ENCODE measurements at regions not wholly inside any gene's neighbourhood (a gene's known extent, or its start where the extent isn't known, plus 50 kb on each side); places are given as distances from the start of the nearest gene placed in this dataset.

GRCh38 chrX:109841869-109842579, 109.0 kb upstream of the ACSL4 start:
- ATAC-seq (no peak), DNase-seq (ENCODE audit: low read depth, low spot score) (no peak)
- Histone ChIP-seq H3K36me3 (ENCODE audit: control insufficient read depth, insufficient read depth, low read length) (no peaks in the 10 kb centered on the region; the same call in 1 of the 2 replicates), H3K4me1 (ENCODE audit: control insufficient read depth, insufficient read depth, low read length) (no peaks in the 10 kb centered on the region; the same call in 1 of the 2 replicates), H3K27ac (ENCODE audit: low read length) (no peak overlapping the region), H3K9me3 (ENCODE audit: control insufficient read depth, insufficient read depth, low read depth, low read length) (no peaks in the 10 kb centered on the region), H3K4me3 (ENCODE audit: low read depth in 2 of 2, low read length in 2 of 2) (no peak overlapping the region), H3K27me3 (ENCODE audit: control insufficient read depth, insufficient read depth, low read length) (no peaks in the 10 kb centered on the region)
- TF ChIP-seq TCF7L2 (IDR thresholded peaks at IDR 0.05; ENCODE audit: low read depth, low read length) (no peak), REST (IDR thresholded peaks at IDR 0.05; ENCODE audit: insufficient read depth in 1 of 2, low read depth in 2 of 2, low read length in 1 of 2) (no peak), SIN3A (IDR thresholded peaks at IDR 0.05; ENCODE audit: borderline replicate concordance, insufficient read depth, low read depth, low read length) (no peak), POLR2AphosphoS5 (IDR thresholded peaks at IDR 0.05; ENCODE audit: low read depth, low read length) (no peak), CTCF (IDR thresholded peaks at IDR 0.05) (no peak)
- CTCF ChIA-PET, result no interaction called here
- in situ Hi-C loops (cut with HindIII; ENCODE audit: low pct_unique_long_range_greater_than_20kb, low sequenced_read_pairs) (no loop called here), intact Hi-C loops (cut with micrococcal nuclease; ENCODE audit: unreplicated experiment) (no loop called here)
- no TSS peak for BruUV-seq (replicated peaks)
- POLR2A ChIA-PET, result interaction anchor here (0.6 kb wide), 1 partner anchor 177 kb away, joined by 3 read pairs; no protein-coding TSS in a partner anchor

- no TSS peak for BruUV-seq (replicated peaks)
- H3K27ac ChIP-seq (ENCODE audit: low read length), result no peak overlapping the region
- intact Hi-C loops (cut with micrococcal nuclease; ENCODE audit: unreplicated experiment) (no loop called here), in situ Hi-C loops (cut with HindIII; ENCODE audit: low pct_unique_long_range_greater_than_20kb, low sequenced_read_pairs) (no loop called here)
- H3K9me3 ChIP-seq (ENCODE audit: control insufficient read depth, insufficient read depth, low read depth, low read length), result no peaks in the 10 kb centered on the region
- H3K4me3 ChIP-seq (ENCODE audit: low read depth in 2 of 2, low read length in 2 of 2), result no peak overlapping the region
- ATAC-seq (no peak), DNase-seq (ENCODE audit: low read depth, low spot score) (no peak)
- TF ChIP-seq TCF7L2 (IDR thresholded peaks at IDR 0.05; ENCODE audit: low read depth, low read length) (no peak), CTCF (IDR thresholded peaks at IDR 0.05) (no peak), REST (IDR thresholded peaks at IDR 0.05; ENCODE audit: insufficient read depth in 1 of 2, low read depth in 2 of 2, low read length in 1 of 2) (no peak), POLR2AphosphoS5 (IDR thresholded peaks at IDR 0.05; ENCODE audit: low read depth, low read length) (no peak), SIN3A (IDR thresholded peaks at IDR 0.05; ENCODE audit: borderline replicate concordance, insufficient read depth, low read depth, low read length) (no peak)
- H3K27me3 ChIP-seq (ENCODE audit: control insufficient read depth, insufficient read depth, low read length), result no peaks in the 10 kb centered on the region
- H3K36me3 ChIP-seq (ENCODE audit: control insufficient read depth, insufficient read depth, low read length), result no peaks in the 10 kb centered on the region; the same call in 1 of the 2 replicates
- no peaks in the 10 kb centered on the region; the same call in 1 of the 2 replicates for H3K4me1 ChIP-seq (ENCODE audit: control insufficient read depth, insufficient read depth, low read length)
- POLR2A ChIA-PET, result interaction anchor here (0.6 kb wide), 2 partner anchors 136 to 177 kb away, joined by 3 to 4 read pairs; no protein-coding TSS in a partner anchor
- CTCF ChIA-PET, result no interaction called here
Observed at GRCh38 chrX:109842611-109843010, 109.6 kb upstream of the ACSL4 start.

Data from Panc1 (cell line).